ENCODE measurements at regions not wholly inside any gene's neighbourhood (a gene's known extent, or its start where the extent isn't known, plus 50 kb on each side); places are given as distances from the start of the nearest gene placed in this dataset.

DNA sequence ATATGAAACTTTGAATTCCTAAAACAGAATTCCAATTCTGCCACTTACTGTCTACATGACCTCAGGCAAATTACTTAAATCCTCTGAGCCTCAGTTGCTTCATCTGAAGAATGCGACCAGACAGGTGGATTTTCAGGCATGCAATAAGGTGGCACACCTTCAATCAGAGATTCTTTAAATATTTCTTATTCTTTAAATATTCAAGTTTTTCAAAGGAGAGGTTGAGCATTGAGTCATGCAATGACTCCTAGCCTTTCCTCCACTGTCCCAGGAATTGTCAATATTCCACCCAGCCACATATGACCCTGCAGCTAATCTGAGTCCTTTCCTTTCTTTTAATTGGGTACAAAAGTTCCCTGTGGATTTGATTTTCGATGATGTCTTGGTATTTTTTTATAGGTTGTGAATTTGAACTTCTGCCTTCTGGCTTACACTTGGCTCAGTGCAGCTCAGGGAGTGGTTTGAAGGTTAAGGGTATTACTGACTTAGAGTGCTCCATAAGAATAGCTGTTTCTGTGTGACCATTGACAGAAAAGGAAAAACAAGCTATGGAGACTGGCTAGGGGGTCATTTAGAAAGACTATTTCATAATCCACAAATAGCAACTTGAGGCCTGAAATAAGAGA, 52.2 kb upstream of the PRDX6 start:
- DNase-seq: no peak

DNA sequence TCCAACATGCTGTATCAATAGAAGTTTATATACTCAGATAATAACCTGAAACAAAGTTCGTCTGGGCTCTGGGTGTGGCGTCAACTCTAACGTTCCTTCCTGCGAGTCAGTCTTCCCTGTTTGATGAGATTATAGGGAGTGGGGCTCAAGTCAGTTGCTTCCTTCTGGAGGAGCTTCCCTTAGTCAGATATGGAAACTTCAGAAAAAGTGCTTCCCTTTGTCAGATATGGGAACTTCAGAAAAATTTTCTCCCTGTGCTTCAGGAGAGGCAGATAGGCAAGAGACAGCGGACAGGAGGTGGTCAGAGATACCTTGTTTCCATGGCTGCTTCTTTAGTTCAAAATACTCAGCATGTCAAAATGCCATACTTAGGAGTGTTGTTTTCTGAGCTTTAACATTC, 51.1 kb upstream of the PRDX6 start:
- no peak for DNase-seq

DNA sequence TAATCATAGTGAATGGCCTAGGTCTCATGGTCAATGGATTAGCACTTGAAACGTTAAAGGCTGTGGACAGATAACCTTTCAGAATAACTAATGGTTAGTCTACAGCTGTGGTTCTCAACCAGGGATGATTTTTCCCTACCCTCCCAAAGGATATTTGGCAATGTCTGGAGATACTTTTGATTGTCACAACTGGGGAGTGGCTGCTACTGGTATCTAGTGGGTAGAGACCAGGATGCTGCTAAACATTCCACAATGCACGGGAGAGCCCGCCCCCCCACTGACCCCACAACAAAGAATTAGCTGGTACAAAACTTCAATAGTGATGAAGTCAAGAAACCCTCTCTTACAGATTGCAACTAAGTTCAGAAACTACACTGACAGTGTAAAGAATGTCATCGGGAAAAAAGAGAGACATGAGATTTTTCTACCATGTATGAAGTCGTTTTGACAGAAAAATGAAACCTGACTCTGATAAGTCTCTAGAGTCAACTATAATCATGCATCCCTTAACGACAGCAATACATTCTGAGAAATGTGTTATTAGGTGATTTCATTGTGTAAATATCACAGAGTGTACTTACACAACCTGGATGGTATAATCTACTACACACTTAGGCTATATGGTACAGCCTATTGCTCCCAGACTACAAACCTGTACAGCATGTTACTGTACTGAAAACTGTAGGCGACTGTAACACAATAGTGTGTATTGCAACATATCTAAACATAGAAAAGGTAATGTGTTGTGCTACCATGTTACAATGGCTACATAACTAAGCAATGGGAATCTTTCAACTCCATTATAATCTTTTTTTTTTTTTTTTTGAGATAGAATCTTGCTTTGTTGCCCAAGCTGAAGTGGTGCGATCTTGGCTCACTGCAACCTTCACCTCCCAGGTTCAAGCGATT, 49.7 kb upstream of the PRDX6 start:
- no peak for DNase-seq

Data from stimulated activated CD4-positive, alpha-beta T cell treated with anti-CD3 and anti-CD28 coated beads, Interleukin-4, amount 100 ng/mL, for 24 hours (primary cell).